ENCODE measurements at regions not wholly inside any gene's neighbourhood (a gene's known extent, or its start where the extent isn't known, plus 50 kb on each side); places are given as distances from the start of the nearest gene placed in this dataset.

GRCh38 chr6:105941621-105942412 lies 144.3 kb upstream of the PRDM1 start:
- no peak for TF ChIP-seq EZH2phosphoT487 (conservative IDR thresholded peaks at IDR 0.05; ENCODE audit: low read length)
- TF ChIP-seq CTCF (IDR thresholded peaks at IDR 0.05; ENCODE audit: insufficient read depth, low read length, poor library complexity, severe bottlenecking), result no peak
